ENCODE measurements at regions not wholly inside any gene's neighbourhood (a gene's known extent, or its start where the extent isn't known, plus 50 kb on each side); places are given as distances from the start of the nearest gene placed in this dataset.

- Histone ChIP-seq H3K9me2 (ENCODE audit: insufficient read depth, low read length) (no peaks in the 10 kb centered on the region), H3K4me3 (ENCODE audit: low read depth, low read length, poor library complexity, severe bottlenecking) (no peak overlapping the region), H3K36me3 (ENCODE audit: insufficient read depth, low read length) (no peaks in the 10 kb centered on the region), H4K20me1 (ENCODE audit: insufficient read depth, low read length) (no peaks in the 10 kb centered on the region), H3K79me2 (ENCODE audit: insufficient read depth, low read depth, low read length) (no peaks in the 10 kb centered on the region), H3K4me2 (ENCODE audit: low read length) (no peak overlapping the region), H3K9me3 (ENCODE audit: low read length) (no peaks in the 10 kb centered on the region), H2AFZ (ENCODE audit: low read length) (no peak overlapping the region), H3K4me1 (ENCODE audit: insufficient read depth, low read length, poor library complexity, severe bottlenecking) (no peaks in the 10 kb centered on the region), H3K27ac (ENCODE audit: low read depth, low read length, poor library complexity, severe bottlenecking) (no peak overlapping the region)
- TF ChIP-seq CTCF (conservative IDR thresholded peaks at IDR 0.05; ENCODE audit: low read length) (no peak), EZH2phosphoT487 (IDR thresholded peaks at IDR 0.05; ENCODE audit: borderline replicate concordance, low read depth, low read length) (no peak)
- no peak for DNase-seq (ENCODE audit: low spot score)
- POLR2A ChIA-PET = interaction anchor here (0.6 to 0.8 kb wide), 2 partner anchors 1430 to 1863 kb away, joined by 3 to 4 read pairs; no protein-coding TSS in a partner anchor
- intact Hi-C loops (cut with micrococcal nuclease; ENCODE audit: unreplicated experiment) = no loop called here
- no TSS peak for BruUV-seq (replicated peaks)
- CTCF ChIA-PET (ENCODE audit: unreplicated experiment) = no interaction called here
Observed at GRCh38 chr2:212606232-212606631, 67.6 kb upstream of the ERBB4 start.

DNA sequence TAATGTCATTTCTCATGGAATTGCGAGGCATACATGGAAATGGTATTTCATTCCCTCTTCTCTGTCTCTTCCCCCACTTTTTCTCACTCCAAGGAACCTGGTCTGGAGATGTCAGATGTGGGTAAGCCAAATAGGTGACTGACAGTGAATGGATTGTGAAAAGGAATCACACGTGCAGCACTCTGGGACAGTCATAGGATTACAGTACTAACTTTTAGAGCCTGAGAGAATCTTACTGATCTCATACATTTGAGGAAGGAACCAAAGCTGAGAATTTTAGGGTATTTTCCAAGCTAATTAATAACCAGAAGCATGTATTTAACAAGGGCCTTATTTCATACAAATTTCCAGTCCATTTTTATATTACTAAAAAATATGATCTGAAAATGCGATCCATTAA, 58.1 kb upstream of the ERBB4 start:
- POLR2A ChIA-PET = no interaction called here
- no peaks in the 10 kb centered on the region for H3K9me3 ChIP-seq (ENCODE audit: low read length)
- CTCF ChIA-PET (ENCODE audit: unreplicated experiment) = no interaction called here
- H4K20me1 ChIP-seq (ENCODE audit: insufficient read depth, low read length) = no peaks in the 10 kb centered on the region
- H3K4me1 ChIP-seq (ENCODE audit: insufficient read depth, low read length, poor library complexity, severe bottlenecking) = no peaks in the 10 kb centered on the region
- intact Hi-C loops (cut with micrococcal nuclease; ENCODE audit: unreplicated experiment) = no loop called here
- H2AFZ ChIP-seq (ENCODE audit: low read length) = no peak overlapping the region
- no peak overlapping the region for H3K4me3 ChIP-seq (ENCODE audit: low read depth, low read length, poor library complexity, severe bottlenecking)
- no peaks in the 10 kb centered on the region for H3K79me2 ChIP-seq (ENCODE audit: insufficient read depth, low read depth, low read length)
- no peaks in the 10 kb centered on the region for H3K36me3 ChIP-seq (ENCODE audit: insufficient read depth, low read length)
- H3K27ac ChIP-seq (ENCODE audit: low read depth, low read length, poor library complexity, severe bottlenecking) = no peak overlapping the region
- DNase-seq (ENCODE audit: low spot score) = no peak
- TF ChIP-seq EZH2phosphoT487 (IDR thresholded peaks at IDR 0.05; ENCODE audit: borderline replicate concordance, low read depth, low read length) = no peak
- TF ChIP-seq CTCF (conservative IDR thresholded peaks at IDR 0.05; ENCODE audit: low read length) = no peak
- H3K4me2 ChIP-seq (ENCODE audit: low read length) = no peak overlapping the region
- H3K9me2 ChIP-seq (ENCODE audit: insufficient read depth, low read length) = no peaks in the 10 kb centered on the region
- no TSS peak for BruUV-seq (replicated peaks)

DNA sequence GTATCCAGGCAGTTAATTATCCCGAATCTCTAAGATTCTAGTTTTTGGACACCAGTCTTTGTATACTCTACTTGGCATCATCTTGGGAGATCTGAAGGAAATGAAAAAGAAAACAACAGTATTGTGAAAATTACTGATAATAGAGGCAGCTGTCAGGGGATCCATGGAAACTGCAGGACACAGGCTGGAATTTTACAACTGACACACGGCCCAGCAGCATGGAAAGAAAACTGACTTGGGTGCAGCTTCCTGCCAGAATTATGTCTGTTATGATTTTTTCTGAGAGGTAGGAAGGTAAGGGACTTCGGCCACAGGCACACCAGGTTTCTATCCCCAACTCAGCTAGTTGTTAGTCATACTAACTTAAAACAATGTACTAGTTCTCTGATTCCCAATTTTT, 57.7 kb upstream of the ERBB4 start:
- CTCF ChIA-PET (ENCODE audit: unreplicated experiment) = no interaction called here
- BruUV-seq (replicated peaks) = no TSS peak
- H3K4me1 ChIP-seq (ENCODE audit: insufficient read depth, low read length, poor library complexity, severe bottlenecking) = no peaks in the 10 kb centered on the region

More for the DNA sequence above, 57.7 kb upstream of the ERBB4 start:
- H3K4me3 ChIP-seq (ENCODE audit: low read depth, low read length, poor library complexity, severe bottlenecking) = no peak overlapping the region
- no peak overlapping the region for H3K27ac ChIP-seq (ENCODE audit: low read depth, low read length, poor library complexity, severe bottlenecking)
- POLR2A ChIA-PET = no interaction called here
- TF ChIP-seq EZH2phosphoT487 (IDR thresholded peaks at IDR 0.05; ENCODE audit: borderline replicate concordance, low read depth, low read length) (no peak), CTCF (conservative IDR thresholded peaks at IDR 0.05; ENCODE audit: low read length) (no peak)
- H3K9me3 ChIP-seq (ENCODE audit: low read length) = no peaks in the 10 kb centered on the region
- no peaks in the 10 kb centered on the region for H3K36me3 ChIP-seq (ENCODE audit: insufficient read depth, low read length)
- H3K79me2 ChIP-seq (ENCODE audit: insufficient read depth, low read depth, low read length) = no peaks in the 10 kb centered on the region
- DNase-seq (ENCODE audit: low spot score) = no peak
- intact Hi-C loops (cut with micrococcal nuclease; ENCODE audit: unreplicated experiment) = no loop called here
- no peaks in the 10 kb centered on the region for H3K9me2 ChIP-seq (ENCODE audit: insufficient read depth, low read length)
- H3K4me2 ChIP-seq (ENCODE audit: low read length) = no peak overlapping the region
- no peak overlapping the region for H2AFZ ChIP-seq (ENCODE audit: low read length)
- no peaks in the 10 kb centered on the region for H4K20me1 ChIP-seq (ENCODE audit: insufficient read depth, low read length)
